ENCODE measurements at regions not wholly inside any gene's neighbourhood (a gene's known extent, or its start where the extent isn't known, plus 50 kb on each side); places are given as distances from the start of the nearest gene placed in this dataset.

DNA sequence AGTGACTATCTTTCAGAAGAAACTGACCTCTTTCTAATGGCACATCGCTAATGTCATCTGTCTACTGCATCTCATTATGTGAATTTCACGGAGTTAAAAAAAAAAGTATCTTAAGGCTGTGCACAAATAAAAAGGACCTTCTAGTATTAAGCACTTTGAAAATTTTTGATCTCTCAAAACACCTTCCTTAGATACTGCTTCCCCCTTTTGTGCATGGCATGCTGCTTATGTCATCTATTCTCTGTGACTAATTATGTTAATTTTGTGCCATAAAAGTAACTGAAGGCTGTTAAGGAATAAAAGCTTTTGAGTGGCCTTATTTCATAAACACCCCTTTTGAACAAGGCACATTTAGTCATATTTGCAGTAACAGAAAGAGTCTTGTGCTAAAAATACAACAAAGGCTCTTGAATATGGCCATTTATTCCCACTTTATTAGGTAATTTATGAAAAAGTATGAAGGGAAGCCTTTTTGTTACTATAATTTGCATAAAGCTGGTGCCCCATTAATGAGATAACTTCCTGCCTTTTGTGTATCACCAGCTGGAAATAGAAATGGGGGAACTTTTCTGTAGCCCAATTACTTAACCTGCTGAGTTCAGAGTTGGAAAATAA lies 1412.0 kb upstream of the ZEB2 start:
- Histone ChIP-seq H3K9me2 (ENCODE audit: insufficient read depth) (no peaks in the 10 kb centered on the region; the same call in 1 of the 2 replicates), H3K27ac (ENCODE audit: low read depth) (no peak overlapping the region), H3K4me1 (ENCODE audit: insufficient read depth) (peaks cover 43% of the 10 kb centered on the region), H3K4me3 (no peak overlapping the region), H3K27me3 (ENCODE audit: insufficient read depth) (no peaks in the 10 kb centered on the region), H4K20me1 (replicated peaks; ENCODE audit: insufficient read depth) (no peaks in the 10 kb centered on the region), H3K36me3 (ENCODE audit: insufficient read depth) (no peaks in the 10 kb centered on the region), H3K79me2 (replicated peaks; ENCODE audit: insufficient read depth) (no peaks in the 10 kb centered on the region), H3F3A (replicated peaks; ENCODE audit: low read depth) (no peaks in the 10 kb centered on the region), H2AFZ (peak overlapping the region; percentile 30; the same call in 1 of the 2 replicates), H3K4me2 (peak overlapping the region; percentile 55)
- no peak for TF ChIP-seq ZNF331 (CRISPR knock-in tag; IDR thresholded peaks at IDR 0.05; ENCODE audit: low read depth)
- TF ChIP-seq, protein P1, sequence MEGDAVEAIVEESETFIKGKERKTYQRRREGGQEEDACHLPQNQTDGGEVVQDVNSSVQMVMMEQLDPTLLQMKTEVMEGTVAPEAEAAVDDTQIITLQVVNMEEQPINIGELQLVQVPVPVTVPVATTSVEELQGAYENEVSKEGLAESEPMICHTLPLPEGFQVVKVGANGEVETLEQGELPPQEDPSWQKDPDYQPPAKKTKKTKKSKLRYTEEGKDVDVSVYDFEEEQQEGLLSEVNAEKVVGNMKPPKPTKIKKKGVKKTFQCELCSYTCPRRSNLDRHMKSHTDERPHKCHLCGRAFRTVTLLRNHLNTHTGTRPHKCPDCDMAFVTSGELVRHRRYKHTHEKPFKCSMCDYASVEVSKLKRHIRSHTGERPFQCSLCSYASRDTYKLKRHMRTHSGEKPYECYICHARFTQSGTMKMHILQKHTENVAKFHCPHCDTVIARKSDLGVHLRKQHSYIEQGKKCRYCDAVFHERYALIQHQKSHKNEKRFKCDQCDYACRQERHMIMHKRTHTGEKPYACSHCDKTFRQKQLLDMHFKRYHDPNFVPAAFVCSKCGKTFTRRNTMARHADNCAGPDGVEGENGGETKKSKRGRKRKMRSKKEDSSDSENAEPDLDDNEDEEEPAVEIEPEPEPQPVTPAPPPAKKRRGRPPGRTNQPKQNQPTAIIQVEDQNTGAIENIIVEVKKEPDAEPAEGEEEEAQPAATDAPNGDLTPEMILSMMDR (conservative IDR thresholded peaks at IDR 0.05; ENCODE audit: low read depth in 2 of 2) = no peak
- TF ChIP-seq ZNF114 (CRISPR knock-in tag; IDR thresholded peaks at IDR 0.05) = no peak
- TF ChIP-seq, protein P2, sequence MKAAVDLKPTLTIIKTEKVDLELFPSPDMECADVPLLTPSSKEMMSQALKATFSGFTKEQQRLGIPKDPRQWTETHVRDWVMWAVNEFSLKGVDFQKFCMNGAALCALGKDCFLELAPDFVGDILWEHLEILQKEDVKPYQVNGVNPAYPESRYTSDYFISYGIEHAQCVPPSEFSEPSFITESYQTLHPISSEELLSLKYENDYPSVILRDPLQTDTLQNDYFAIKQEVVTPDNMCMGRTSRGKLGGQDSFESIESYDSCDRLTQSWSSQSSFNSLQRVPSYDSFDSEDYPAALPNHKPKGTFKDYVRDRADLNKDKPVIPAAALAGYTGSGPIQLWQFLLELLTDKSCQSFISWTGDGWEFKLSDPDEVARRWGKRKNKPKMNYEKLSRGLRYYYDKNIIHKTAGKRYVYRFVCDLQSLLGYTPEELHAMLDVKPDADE (IDR thresholded peaks at IDR 0.05) = no peak
- TF ChIP-seq EZH2 (IDR thresholded peaks at IDR 0.05; ENCODE audit: low read depth, unreplicated experiment) = no peak
- TF ChIP-seq, protein P3, sequence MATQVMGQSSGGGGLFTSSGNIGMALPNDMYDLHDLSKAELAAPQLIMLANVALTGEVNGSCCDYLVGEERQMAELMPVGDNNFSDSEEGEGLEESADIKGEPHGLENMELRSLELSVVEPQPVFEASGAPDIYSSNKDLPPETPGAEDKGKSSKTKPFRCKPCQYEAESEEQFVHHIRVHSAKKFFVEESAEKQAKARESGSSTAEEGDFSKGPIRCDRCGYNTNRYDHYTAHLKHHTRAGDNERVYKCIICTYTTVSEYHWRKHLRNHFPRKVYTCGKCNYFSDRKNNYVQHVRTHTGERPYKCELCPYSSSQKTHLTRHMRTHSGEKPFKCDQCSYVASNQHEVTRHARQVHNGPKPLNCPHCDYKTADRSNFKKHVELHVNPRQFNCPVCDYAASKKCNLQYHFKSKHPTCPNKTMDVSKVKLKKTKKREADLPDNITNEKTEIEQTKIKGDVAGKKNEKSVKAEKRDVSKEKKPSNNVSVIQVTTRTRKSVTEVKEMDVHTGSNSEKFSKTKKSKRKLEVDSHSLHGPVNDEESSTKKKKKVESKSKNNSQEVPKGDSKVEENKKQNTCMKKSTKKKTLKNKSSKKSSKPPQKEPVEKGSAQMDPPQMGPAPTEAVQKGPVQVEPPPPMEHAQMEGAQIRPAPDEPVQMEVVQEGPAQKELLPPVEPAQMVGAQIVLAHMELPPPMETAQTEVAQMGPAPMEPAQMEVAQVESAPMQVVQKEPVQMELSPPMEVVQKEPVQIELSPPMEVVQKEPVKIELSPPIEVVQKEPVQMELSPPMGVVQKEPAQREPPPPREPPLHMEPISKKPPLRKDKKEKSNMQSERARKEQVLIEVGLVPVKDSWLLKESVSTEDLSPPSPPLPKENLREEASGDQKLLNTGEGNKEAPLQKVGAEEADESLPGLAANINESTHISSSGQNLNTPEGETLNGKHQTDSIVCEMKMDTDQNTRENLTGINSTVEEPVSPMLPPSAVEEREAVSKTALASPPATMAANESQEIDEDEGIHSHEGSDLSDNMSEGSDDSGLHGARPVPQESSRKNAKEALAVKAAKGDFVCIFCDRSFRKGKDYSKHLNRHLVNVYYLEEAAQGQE (IDR thresholded peaks at IDR 0.05; ENCODE audit: unreplicated experiment) = no peak
- TF ChIP-seq EZH2phosphoT487 (IDR thresholded peaks at IDR 0.05; ENCODE audit: unreplicated experiment) = no peak
- TF ChIP-seq JUNB (IDR thresholded peaks at IDR 0.05; ENCODE audit: unreplicated experiment) = no peak
- TF ChIP-seq CREB1 (CRISPR knock-in tag; IDR thresholded peaks at IDR 0.05; ENCODE audit: low read depth) = no peak
- no peak for ATAC-seq
- H3K9me3 Mint-ChIP-seq = no peaks in the 10 kb centered on the region; the same call in 2 of the 3 replicates
- peaks cover 40% of the 10 kb centered on the region for H3K4me1 Mint-ChIP-seq
- no peak overlapping the region for H3K4me3 Mint-ChIP-seq
- DNase-seq (ENCODE audit: low spot score) = no peak
- peaks cover 7% of the 10 kb centered on the region; the same call in 2 of the 3 replicates for H3K36me3 Mint-ChIP-seq (ENCODE audit: low read depth)
- peaks cover 4% of the 10 kb centered on the region for H3K27me3 Mint-ChIP-seq (ENCODE audit: insufficient read depth, low read depth, poor library complexity)
- H3K27ac Mint-ChIP-seq = peak overlapping the region; percentile 91

All from GM23338 (cell line).